ENCODE measurements at regions not wholly inside any gene's neighbourhood (a gene's known extent, or its start where the extent isn't known, plus 50 kb on each side); places are given as distances from the start of the nearest gene placed in this dataset.

GRCh38 chr16:6057821-6058220 lies 960.2 kb upstream of the EEF2KMT start:
- no peak for DNase-seq (ENCODE audit: low read depth)

GRCh38 chr16:6048017-6048416 lies 950.4 kb upstream of the EEF2KMT start:
- no peak for DNase-seq (ENCODE audit: low read depth)

GRCh38 chr16:6047325-6047724 lies 949.7 kb upstream of the EEF2KMT start:
- DNase-seq (ENCODE audit: low read depth): no peak

- DNase-seq (ENCODE audit: low read depth): no peak
These were observed 941.5 kb upstream of the EEF2KMT start for GRCh38 chr16:6038941-6039645.

GRCh38 chr16:6035161-6035560 lies 937.6 kb upstream of the EEF2KMT start:
- no peak for DNase-seq (ENCODE audit: low read depth)

GRCh38 chr16:6034511-6034910 lies 936.9 kb upstream of the EEF2KMT start:
- DNase-seq (ENCODE audit: low read depth): no peak

- DNase-seq (ENCODE audit: low read depth): no peak
These were observed 934.8 kb upstream of the EEF2KMT start for GRCh38 chr16:6032438-6032837.

GRCh38 chr16:6031567-6031966 lies 934.0 kb upstream of the EEF2KMT start:
- DNase-seq (ENCODE audit: low read depth): no peak

GRCh38 chr16:6031102-6031501 lies 933.5 kb upstream of the EEF2KMT start:
- DNase-seq (ENCODE audit: low read depth): no peak

GRCh38 chr16:6027733-6028132 lies 930.1 kb upstream of the EEF2KMT start:
- DNase-seq (ENCODE audit: low read depth): no peak

GRCh38 chr16:6023449-6023848 lies 925.9 kb upstream of the EEF2KMT start:
- DNase-seq (ENCODE audit: low read depth): no peak

GRCh38 chr16:6021276-6021943 lies 923.8 kb upstream of the EEF2KMT start:
- DNase-seq (ENCODE audit: low read depth): no peak

- no peak for DNase-seq (ENCODE audit: low read depth)
These were observed 922.8 kb upstream of the EEF2KMT start for GRCh38 chr16:6020162-6020985.

GRCh38 chr16:6019490-6019991 lies 921.9 kb upstream of the EEF2KMT start:
- DNase-seq (ENCODE audit: low read depth): no peak

- DNase-seq (ENCODE audit: low read depth): no peak
These were observed 921.4 kb upstream of the EEF2KMT start for GRCh38 chr16:6018848-6019489.

GRCh38 chr16:6016530-6017184 lies 919.1 kb upstream of the EEF2KMT start:
- DNase-seq (ENCODE audit: low read depth): no peak

GRCh38 chr16:6012716-6013115 lies 915.1 kb upstream of the EEF2KMT start:
- no peak for DNase-seq (ENCODE audit: low read depth)

- DNase-seq (ENCODE audit: low read depth): no peak
These were observed 911.6 kb upstream of the EEF2KMT start for GRCh38 chr16:6009151-6009550.

- no peak for DNase-seq (ENCODE audit: low read depth)
These were observed 911.1 kb upstream of the EEF2KMT start for GRCh38 chr16:6008670-6009069.

- no peak for DNase-seq (ENCODE audit: low read depth)
These were observed 895.8 kb upstream of the EEF2KMT start for GRCh38 chr16:5993356-5993755.

- DNase-seq (ENCODE audit: low read depth): no peak
These were observed 885.4 kb upstream of the EEF2KMT start for GRCh38 chr16:5982979-5983378.
